ENCODE measurements at regions not wholly inside any gene's neighbourhood (a gene's known extent, or its start where the extent isn't known, plus 50 kb on each side); places are given as distances from the start of the nearest gene placed in this dataset.
A peak's percentile ranks its signal among the peaks of the same experiment; 100 is the strongest.

GRCh38 chr6:167760979-167761793, 65.5 kb upstream of the AFDN start (continued):
- no peak for TF ChIP-seq CBX2 (IDR thresholded peaks at IDR 0.05; ENCODE audit: low read depth, low read length)
- TF ChIP-seq CBX2 (CRISPR knock-in tag; IDR thresholded peaks at IDR 0.05; ENCODE audit: low read depth), result no peak
- TF ChIP-seq EHMT2 (IDR thresholded peaks at IDR 0.05; ENCODE audit: borderline replicate concordance, low read depth, low read length), result no peak
- TF ChIP-seq ZNF138 (CRISPR knock-in tag; IDR thresholded peaks at IDR 0.05; ENCODE audit: low read depth), result no peak
- no peak for TF ChIP-seq U2AF1 (optimal IDR thresholded peaks at IDR 0.05; ENCODE audit: low read depth, low read length)
- TF ChIP-seq HDAC1 (CRISPR knock-in tag; IDR thresholded peaks at IDR 0.05), result peak; percentile 64; the same call in 1 of the 2 replicates
- TF ChIP-seq ZSCAN12 (CRISPR knock-in tag; IDR thresholded peaks at IDR 0.05), result no peak; the same call in 1 of the 2 replicates
- TF ChIP-seq PAWR (CRISPR knock-in tag; IDR thresholded peaks at IDR 0.05; ENCODE audit: borderline replicate concordance), result no peak
- TF ChIP-seq KDM2A (CRISPR knock-in tag; IDR thresholded peaks at IDR 0.05; ENCODE audit: borderline replicate concordance, low read depth), result no peak
- peak; percentile 33 for TF ChIP-seq ZNF883 (CRISPR knock-in tag; IDR thresholded peaks at IDR 0.05; ENCODE audit: not compliant biosample characterization)
- no peak for TF ChIP-seq MBNL3 (CRISPR knock-in tag; conservative IDR thresholded peaks at IDR 0.05)
- no peak for TF ChIP-seq GLI4 (CRISPR knock-in tag; IDR thresholded peaks at IDR 0.05; ENCODE audit: borderline replicate concordance)
- no peak for TF ChIP-seq ZNF234 (CRISPR knock-in tag; conservative IDR thresholded peaks at IDR 0.05)
- no peak for TF ChIP-seq MAF1 (CRISPR knock-in tag; IDR thresholded peaks at IDR 0.05; ENCODE audit: borderline replicate concordance)
- TF ChIP-seq ZNF335 (CRISPR knock-in tag; IDR thresholded peaks at IDR 0.05), result no peak
- TF ChIP-seq CENPT (CRISPR knock-in tag; IDR thresholded peaks at IDR 0.05; ENCODE audit: low read depth), result no peak
- no peak for TF ChIP-seq ZNF44 (CRISPR knock-in tag; IDR thresholded peaks at IDR 0.05)
- no peak for TF ChIP-seq TBL1XR1 (IDR thresholded peaks at IDR 0.05; ENCODE audit: borderline replicate concordance, low read length, partially characterized antibody)
- TF ChIP-seq TOE1 (CRISPR knock-in tag; IDR thresholded peaks at IDR 0.05), result no peak
- TF ChIP-seq RARA (CRISPR knock-in tag; IDR thresholded peaks at IDR 0.05), result peak; percentile 84
- TF ChIP-seq HOXA5 (CRISPR knock-in tag; IDR thresholded peaks at IDR 0.05), result no peak
- no peak for TF ChIP-seq ASH2L (IDR thresholded peaks at IDR 0.05; ENCODE audit: insufficient read length, low read depth, low read length)
- no peak for TF ChIP-seq MTA3 (CRISPR knock-in tag; IDR thresholded peaks at IDR 0.05)
- peak; percentile 83 for TF ChIP-seq ZNF205 (CRISPR knock-in tag; IDR thresholded peaks at IDR 0.05)
- peak; percentile 58; the same call in 1 of the 2 replicates for TF ChIP-seq ZBTB3 (CRISPR knock-in tag; IDR thresholded peaks at IDR 0.05; ENCODE audit: borderline replicate concordance, low read depth)
- no peak for TF ChIP-seq PRPF4 (IDR thresholded peaks at IDR 0.05; ENCODE audit: low read depth, low read length, poor library complexity, severe bottlenecking)
- TF ChIP-seq GTF2F1 (IDR thresholded peaks at IDR 0.05; ENCODE audit: low read length), result no peak
- TF ChIP-seq, protein P1, sequence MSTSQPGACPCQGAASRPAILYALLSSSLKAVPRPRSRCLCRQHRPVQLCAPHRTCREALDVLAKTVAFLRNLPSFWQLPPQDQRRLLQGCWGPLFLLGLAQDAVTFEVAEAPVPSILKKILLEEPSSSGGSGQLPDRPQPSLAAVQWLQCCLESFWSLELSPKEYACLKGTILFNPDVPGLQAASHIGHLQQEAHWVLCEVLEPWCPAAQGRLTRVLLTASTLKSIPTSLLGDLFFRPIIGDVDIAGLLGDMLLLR (CRISPR knock-in tag; IDR thresholded peaks at IDR 0.05), result no peak
- peak; percentile 78; the same call in 1 of the 2 replicates for TF ChIP-seq MZF1 (CRISPR knock-in tag; IDR thresholded peaks at IDR 0.05; ENCODE audit: borderline replicate concordance)
- peak; percentile 92 for TF ChIP-seq ZMYM3 (CRISPR knock-in tag; IDR thresholded peaks at IDR 0.05)
- no peak for TF ChIP-seq SMARCC2 (IDR thresholded peaks at IDR 0.05)
- TF ChIP-seq FOXO4 (CRISPR knock-in tag; conservative IDR thresholded peaks at IDR 0.05), result 0 out of 2 replicates have a peak, but pooled peaks have one; percentile 83
